ENCODE measurements at regions not wholly inside any gene's neighbourhood (a gene's known extent, or its start where the extent isn't known, plus 50 kb on each side); places are given as distances from the start of the nearest gene placed in this dataset.

GRCh38 chr5:2011481-2012411 is 129.0 kb upstream of the IRX4 start:
- TF ChIP-seq CTCF (IDR thresholded peaks at IDR 0.05; ENCODE audit: insufficient read depth, low read depth, low read length) (no peak), EZH2 (IDR thresholded peaks at IDR 0.05; ENCODE audit: insufficient read depth, low read length) (no peak)

Measured in astrocyte (in vitro differentiated cells and primary cell).